ENCODE measurements at regions not wholly inside any gene's neighbourhood (a gene's known extent, or its start where the extent isn't known, plus 50 kb on each side); places are given as distances from the start of the nearest gene placed in this dataset.

DNA sequence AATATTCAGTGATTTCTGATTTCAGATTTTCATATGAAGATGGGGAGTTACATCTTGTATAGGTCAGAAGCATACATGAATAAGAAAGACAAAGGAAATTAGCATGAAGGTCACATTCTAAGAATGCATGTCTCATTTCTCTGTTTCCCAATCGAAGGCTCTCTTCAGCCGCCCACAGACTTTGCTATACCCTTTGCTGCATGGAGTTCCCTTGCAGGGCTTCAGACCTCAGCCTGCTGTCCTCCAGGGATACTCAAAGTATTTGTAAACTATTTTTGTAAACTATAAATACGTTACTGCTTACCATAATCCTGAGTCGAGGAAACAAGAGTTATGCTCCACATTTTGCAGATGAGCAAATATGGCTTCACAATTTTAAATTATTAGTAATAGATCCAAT lies 738.4 kb downstream of the PCDH18 start:
- Mint-ChIP-seq H3K27ac (no peak overlapping the region), H3K27me3 (no peaks in the 10 kb centered on the region), H3K4me3 (no peak overlapping the region), H3K4me1 (no peaks in the 10 kb centered on the region), H3K9me3 (ENCODE audit: insufficient read depth) (no peaks in the 10 kb centered on the region)
- DNase-seq, result no peak
- Histone ChIP-seq H3K9ac (ENCODE audit: low read length) (no peak overlapping the region), H3K27me3 (replicated peaks in 1 of 4; ENCODE audit: control extremely low read depth in 1 of 4, control insufficient read depth in 3 of 4, insufficient read depth in 4 of 4, low read length in 3 of 4) (no peaks in the 10 kb centered on the region), H4K20me1 (ENCODE audit: control insufficient read depth, insufficient read depth, low read length, poor library complexity, severe bottlenecking) (no peaks in the 10 kb centered on the region), H3K27ac (ENCODE audit: low read length in 2 of 2) (no peak overlapping the region), H3K79me2 (ENCODE audit: control insufficient read depth, insufficient read depth, low read length) (no peaks in the 10 kb centered on the region), H2AFZ (ENCODE audit: insufficient read depth, low read depth, low read length, poor library complexity, severe bottlenecking) (no peak overlapping the region), H3K9me3 (ENCODE audit: control extremely low read depth in 1 of 3, control insufficient read depth in 2 of 3, insufficient read depth in 1 of 3, low read length in 2 of 3) (peaks cover 0 to 3% (median 0%) of the 10 kb centered on the region in 3 donors), H3K4me2 (replicated peaks; ENCODE audit: low read depth, low read length, poor library complexity, severe bottlenecking) (no peak overlapping the region), H3K4me3 (ENCODE audit: control extremely low read depth in 1 of 5, extremely low read depth in 1 of 5, insufficient read depth in 1 of 5, low read depth in 2 of 5, low read length in 4 of 5) (no peak overlapping the region), H3K4me1 (ENCODE audit: control insufficient read depth in 2 of 2, insufficient read depth in 2 of 2, low read length in 2 of 2) (no peaks in the 10 kb centered on the region), H3K36me3 (replicated peaks in 1 of 2; ENCODE audit: control extremely low read depth in 1 of 2, control insufficient read depth in 1 of 2, extremely low read depth in 1 of 2, insufficient read depth in 2 of 2, low read length in 1 of 2) (no peaks in the 10 kb centered on the region)
- no CpG with 5 or more reads among the region's 4 CpGs for WGBS (ENCODE audit: insufficient coverage)
- intact Hi-C loops (cut with micrococcal nuclease), result no loop called here
- ChIA-PET POLR2A (no interaction called here), CTCF (no interaction called here)
- ATAC-seq (ENCODE audit: low read depth), result no peak
- TF ChIP-seq EZH2 (IDR thresholded peaks at IDR 0.05; ENCODE audit: borderline replicate concordance, insufficient read depth, low read depth, low read length, poor library complexity, severe bottlenecking), result no peak
- TF ChIP-seq, protein P1, sequence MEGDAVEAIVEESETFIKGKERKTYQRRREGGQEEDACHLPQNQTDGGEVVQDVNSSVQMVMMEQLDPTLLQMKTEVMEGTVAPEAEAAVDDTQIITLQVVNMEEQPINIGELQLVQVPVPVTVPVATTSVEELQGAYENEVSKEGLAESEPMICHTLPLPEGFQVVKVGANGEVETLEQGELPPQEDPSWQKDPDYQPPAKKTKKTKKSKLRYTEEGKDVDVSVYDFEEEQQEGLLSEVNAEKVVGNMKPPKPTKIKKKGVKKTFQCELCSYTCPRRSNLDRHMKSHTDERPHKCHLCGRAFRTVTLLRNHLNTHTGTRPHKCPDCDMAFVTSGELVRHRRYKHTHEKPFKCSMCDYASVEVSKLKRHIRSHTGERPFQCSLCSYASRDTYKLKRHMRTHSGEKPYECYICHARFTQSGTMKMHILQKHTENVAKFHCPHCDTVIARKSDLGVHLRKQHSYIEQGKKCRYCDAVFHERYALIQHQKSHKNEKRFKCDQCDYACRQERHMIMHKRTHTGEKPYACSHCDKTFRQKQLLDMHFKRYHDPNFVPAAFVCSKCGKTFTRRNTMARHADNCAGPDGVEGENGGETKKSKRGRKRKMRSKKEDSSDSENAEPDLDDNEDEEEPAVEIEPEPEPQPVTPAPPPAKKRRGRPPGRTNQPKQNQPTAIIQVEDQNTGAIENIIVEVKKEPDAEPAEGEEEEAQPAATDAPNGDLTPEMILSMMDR (IDR thresholded peaks at IDR 0.05), result no peak

DNA sequence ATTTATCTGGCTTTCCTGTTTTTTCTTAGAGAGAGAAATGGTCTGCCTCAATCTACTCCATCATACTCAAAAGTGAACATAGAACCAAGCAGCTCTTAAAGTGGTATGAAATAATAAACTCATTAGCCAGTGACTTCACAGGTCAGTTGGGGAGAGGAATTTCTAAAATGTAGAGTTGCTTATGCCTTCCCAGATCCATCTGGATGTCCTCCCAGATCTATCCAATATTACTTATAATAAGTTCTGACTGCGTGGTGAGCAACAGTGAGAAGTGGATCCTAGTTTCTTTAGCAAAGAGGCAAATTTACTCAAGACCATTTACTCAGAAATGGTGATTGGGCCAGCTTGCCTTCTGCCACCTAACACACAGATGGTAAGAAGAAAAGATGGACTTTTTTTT lies 748.0 kb downstream of the PCDH18 start:
- CTCF ChIA-PET, result no interaction called here

More for the DNA sequence above, 748.0 kb downstream of the PCDH18 start:
- intact Hi-C loops (cut with micrococcal nuclease), result no loop called here
- Histone ChIP-seq H3K4me3 (ENCODE audit: control extremely low read depth in 1 of 5, extremely low read depth in 1 of 5, insufficient read depth in 1 of 5, low read depth in 2 of 5, low read length in 4 of 5) (no peak overlapping the region), H2AFZ (ENCODE audit: insufficient read depth, low read depth, low read length, poor library complexity, severe bottlenecking) (no peak overlapping the region), H4K20me1 (ENCODE audit: control insufficient read depth, insufficient read depth, low read length, poor library complexity, severe bottlenecking) (no peaks in the 10 kb centered on the region), H3K79me2 (ENCODE audit: control insufficient read depth, insufficient read depth, low read length) (no peaks in the 10 kb centered on the region), H3K4me2 (replicated peaks; ENCODE audit: low read depth, low read length, poor library complexity, severe bottlenecking) (no peak overlapping the region), H3K27ac (ENCODE audit: low read length in 2 of 2) (no peak overlapping the region), H3K4me1 (ENCODE audit: control insufficient read depth in 2 of 2, insufficient read depth in 2 of 2, low read length in 2 of 2) (no peaks in the 10 kb centered on the region), H3K9ac (ENCODE audit: low read length) (no peak overlapping the region), H3K27me3 (replicated peaks in 1 of 4; ENCODE audit: control extremely low read depth in 1 of 4, control insufficient read depth in 3 of 4, insufficient read depth in 4 of 4, low read length in 3 of 4) (no peaks in the 10 kb centered on the region), H3K36me3 (replicated peaks in 1 of 2; ENCODE audit: control extremely low read depth in 1 of 2, control insufficient read depth in 1 of 2, extremely low read depth in 1 of 2, insufficient read depth in 2 of 2, low read length in 1 of 2) (no peaks in the 10 kb centered on the region), H3K9me3 (ENCODE audit: control extremely low read depth in 1 of 3, control insufficient read depth in 2 of 3, insufficient read depth in 1 of 3, low read length in 2 of 3) (peaks cover 0 to 4% (median 0%) of the 10 kb centered on the region in 3 donors)
- POLR2A ChIA-PET, result no interaction called here
- H3K27me3 Mint-ChIP-seq, result no peaks in the 10 kb centered on the region
- no CpG with 5 or more reads among the region's 1 CpG for WGBS (ENCODE audit: insufficient coverage)
- no peak for DNase-seq
- TF ChIP-seq, protein P1 (IDR thresholded peaks at IDR 0.05), result no peak
- no peak for TF ChIP-seq EZH2 (IDR thresholded peaks at IDR 0.05; ENCODE audit: borderline replicate concordance, insufficient read depth, low read depth, low read length, poor library complexity, severe bottlenecking)
- H3K9me3 Mint-ChIP-seq (ENCODE audit: insufficient read depth), result no peaks in the 10 kb centered on the region
- ATAC-seq (ENCODE audit: low read depth), result no peak
- H3K4me3 Mint-ChIP-seq, result no peak overlapping the region
- H3K4me1 Mint-ChIP-seq, result no peaks in the 10 kb centered on the region
- H3K27ac Mint-ChIP-seq, result no peak overlapping the region
